K562 (cell line): ENCODE measurements at regions not wholly inside any gene's neighbourhood (a gene's known extent, or its start where the extent isn't known, plus 50 kb on each side); places are given as distances from the start of the nearest gene placed in this dataset.

Experiments used
- ATAC-seq: fragments of 200-7000 bp; cut with Tn5 transposase; 3 replicates; pipeline ENCODE4 v1.9.1; 2020; ENCODE audit warnings: moderate library complexity
- BruUV-seq: library from RNA; stranded (reverse); fragments of 400-500 nt; replicated peaks from 2 replicates; lab custom pipeline; 2021; lab: Mats Ljungman, UMichigan
- CTCF ChIA-PET: fragments of 300-600 bp; formaldehyde crosslinking; extraction: SDS; loops from one replicate; lab custom pipeline; 2021; ENCODE audit warnings: low intra/inter-chr PET ratio; lab: Yijun Ruan, JAX
- POLR2A ChIA-PET: fragments of 300-600, 350-650 bp; sonication (Branson Sonifier 250); formaldehyde crosslinking; extraction: SDS; loops from one replicate; lab custom pipeline; 2021; ENCODE audit warnings: antibody characterized with exemption, inconsistent platforms; lab: Yijun Ruan, JAX
- DNase-seq, 4 experiments: peaks; one replicate each; pipeline versions ENCODE4 v3.0.0 to v3.0.0-alpha.2; 2011 to 2018; ENCODE audit warnings: low spot score in 3 of 4, mixed read lengths in 3 of 4; ENCODE audit errors: extremely low read depth in 1 of 4
- FAIRE-seq: peaks from 2 replicates; lab custom pipeline; 2011; peaks lifted over from hg19 to GRCh38; lab: Jason Lieb, UNC
- H2AFZ ChIP-seq: 2 replicates; pipeline ENCODE4 v1.6.0; 2011; ENCODE audit warnings: low read depth, low read length, control low read depth, inconsistent platforms
- H3K27ac ChIP-seq: fragments of 200-600 bp; 3 replicates; pipeline ENCODE4 v1.8.0; 2011; ENCODE audit warnings: low read depth, mild to moderate bottlenecking, control low read depth, inconsistent platforms, low read length, moderate library complexity, mixed read lengths; ENCODE audit errors: extremely low read depth
- H3K27me3 ChIP-seq, 2 experiments: fragments of 300-600 bp in 1 of 2; 2 replicates in 1 of 2; 3 replicates in 1 of 2; pipeline versions ENCODE4 v1.6.0 to v1.8.0; 2011; ENCODE audit warnings: inconsistent platforms in 2 of 2, low read length in 2 of 2, mild to moderate bottlenecking in 1 of 2, mixed read lengths in 1 of 2, moderate library complexity in 1 of 2; ENCODE audit not compliant: control insufficient read depth in 2 of 2, insufficient read depth in 2 of 2
- H3K36me3 ChIP-seq: fragments of 300-600 bp; 3 replicates; pipeline ENCODE4 v1.8.0; 2011; ENCODE audit warnings: mild to moderate bottlenecking, low read length, inconsistent platforms; ENCODE audit not compliant: control insufficient read depth, insufficient read depth
- H3K4me1 ChIP-seq, 2 experiments: fragments of 200-600 bp in 1 of 2; replicated peaks in 1 of 2; 2 replicates in 1 of 2; 3 replicates in 1 of 2; pipeline versions ENCODE4 v1.5.1 to v1.8.0; 2011; ENCODE audit warnings: inconsistent platforms in 2 of 2, low read length in 2 of 2, mild to moderate bottlenecking in 1 of 2, mixed read lengths in 1 of 2, moderate library complexity in 1 of 2; ENCODE audit not compliant: control insufficient read depth in 2 of 2, insufficient read depth in 2 of 2
- H3K4me2 ChIP-seq: 2 replicates; pipeline ENCODE4 v1.6.1; 2011; ENCODE audit warnings: low read length, control low read depth, inconsistent platforms, mixed read lengths; ENCODE audit not compliant: insufficient read depth
- H3K4me3 ChIP-seq: fragments of 200-600 bp; sonication (generic), shearing (Covaris generic); 2 replicates; pipeline ENCODE4 v1.5.1; 2016; ENCODE audit warnings: control low read depth, inconsistent platforms
- H3K79me2 ChIP-seq: fragments of 200-600 bp; 3 replicates; pipeline ENCODE4 v1.8.0; 2011; ENCODE audit warnings: low read length, inconsistent platforms; ENCODE audit not compliant: control insufficient read depth, insufficient read depth
- H3K9ac ChIP-seq, 2 experiments: 2 replicates each; pipeline versions ENCODE4 v1.6.0 to v1.6.1; 2011; ENCODE audit warnings: low read depth in 2 of 2, low read length in 2 of 2, control low read depth in 1 of 2, inconsistent platforms in 1 of 2, mild to moderate bottlenecking in 1 of 2, mixed read lengths in 1 of 2; ENCODE audit not compliant: insufficient read depth in 1 of 2
- H3K9me1 ChIP-seq: one replicate; pipeline ENCODE4 v1.6.0; 2011; ENCODE audit warnings: inconsistent platforms, mild to moderate bottlenecking, low read length, moderate library complexity; ENCODE audit not compliant: control insufficient read depth, insufficient read depth
- H3K9me3 ChIP-seq: replicated peaks from 2 replicates; pipeline ENCODE4 v1.5.1; 2011; ENCODE audit warnings: low read depth, low read length, inconsistent platforms; ENCODE audit not compliant: control insufficient read depth, insufficient read depth
- H4K20me1 ChIP-seq: replicated peaks from 2 replicates; pipeline ENCODE4 v1.6.1; 2011; ENCODE audit warnings: low read length, inconsistent platforms, mixed read lengths; ENCODE audit not compliant: control insufficient read depth, insufficient read depth
- CBX8 ChIP-seq: fragments of 200-600 bp; sonication (generic); IDR thresholded peaks from 2 replicates; pipeline ENCODE4 v1.6.1; 2012; ENCODE audit warnings: borderline replicate concordance, mixed run types, low read depth, mild to moderate bottlenecking, moderate library complexity, mixed read lengths, low read length, control low read depth, inconsistent platforms; ENCODE audit not compliant: poor library complexity, severe bottlenecking; ENCODE audit errors: extremely low read depth
- EP400 ChIP-seq: fragments of 450-650 bp; IDR thresholded peaks from 2 replicates; pipeline ENCODE4 v1.6.1; 2017; ENCODE audit warnings: antibody characterized with exemption, mild to moderate bottlenecking, moderate library complexity
- FOXK2 ChIP-seq, 2 experiments: fragments of 450-650 bp; IDR thresholded peaks in 1 of 2; conservative IDR thresholded peaks in 1 of 2; 2 replicates each; pipeline ENCODE4 v1.6.1; 2016; ENCODE audit warnings: low read depth in 2 of 2, mild to moderate bottlenecking in 1 of 2
- HIVEP1 ChIP-seq: fragments of 250-450 bp; sonication (Bioruptor Pico); IDR thresholded peaks from 2 replicates; pipeline ENCODE4 v1.4.0; 2020; ENCODE audit warnings: mild to moderate bottlenecking
- LCOR ChIP-seq: sonication (generic); formaldehyde crosslinking; IDR thresholded peaks from 2 replicates; pipeline ENCODE4 v1.8.0; 2022; ENCODE audit warnings: mild to moderate bottlenecking, missing genetic modification reagents
- MYC ChIP-seq, 2 experiments: fragments of 250-450 bp in 1 of 2; sonication (Bioruptor Pico) in 1 of 2; IDR thresholded peaks; 2 replicates each; pipeline versions ENCODE4 v1.5.1 to v1.6.1; 2012 to 2021; ENCODE audit warnings: low read depth in 2 of 2, borderline replicate concordance in 1 of 2, improper control_type of control experiment in 1 of 2, low read length in 1 of 2, mild to moderate bottlenecking in 1 of 2, moderate library complexity in 1 of 2
- TARDBP ChIP-seq: fragments of 450-650 bp; IDR thresholded peaks from 2 replicates; pipeline ENCODE4 v1.6.1; 2016
- TCF7L2 ChIP-seq: fragments of 150-350 bp; IDR thresholded peaks from 2 replicates; pipeline ENCODE4 v1.6.1; 2016; ENCODE audit warnings: low read depth, mild to moderate bottlenecking, low read length, moderate library complexity
- ZNF445 ChIP-seq: fragments of 250-450 bp; sonication (Bioruptor Pico); IDR thresholded peaks from 2 replicates; pipeline ENCODE4 v1.4.0; 2020; ENCODE audit warnings: low read depth, mild to moderate bottlenecking, moderate library complexity
- ZNF507 ChIP-seq: conservative IDR thresholded peaks from 2 replicates; pipeline ENCODE4 v1.6.1; 2017; ENCODE audit warnings: missing genetic modification characterization, missing compliant biosample characterization
- WGBS: fragments of 100-300 bp; shearing (Covaris generic); methylation state at CpG from one replicate; pipeline ENCODE4 v1.1.6; 2016; ENCODE audit warnings: low coverage, mixed read lengths; ENCODE audit not compliant: insufficient coverage; ENCODE audit errors: missing lambda C conversion rate; 5-methylcytosine and 5-hydroxymethylcytosine counted together
- in situ Hi-C: fragments of 300-500 bp; cut with MboI; formaldehyde crosslinking; loops from 4 replicates; pipeline ENCODE4 v1.15.0; 2018; ENCODE audit warnings: inconsistent platforms, mixed read lengths
- intact Hi-C: fragments of 100-400 bp; cut with micrococcal nuclease; formaldehyde crosslinking; loops from 2 replicates; pipeline ENCODE4 v1.14.2; 2022
- TF ChIP-seq, protein P1 (sequence below), 2 experiments: fragments of 200-800 bp in 1 of 2; sonication (Bioruptor generic) in 1 of 2; sonication (generic) in 1 of 2; formaldehyde crosslinking in 1 of 2; IDR thresholded peaks in 1 of 2; conservative IDR thresholded peaks in 1 of 2; 2 replicates each; pipeline versions ENCODE4 v1.5.0 to v1.6.1; 2016 to 2020; ENCODE audit warnings: missing compliant biosample characterization in 1 of 2, missing genetic modification characterization in 1 of 2, missing genetic modification reagents in 1 of 2
- TF ChIP-seq, protein P2 (sequence below): sonication (generic); formaldehyde crosslinking; IDR thresholded peaks from 2 replicates; pipeline ENCODE4 v1.8.1; 2023; ENCODE audit warnings: mild to moderate bottlenecking, missing genetic modification reagents
- TF ChIP-seq, protein P3 (sequence below): fragments of 250-450 bp; sonication (Bioruptor Pico); IDR thresholded peaks from 2 replicates; pipeline ENCODE4 v1.5.0; 2020; ENCODE audit warnings: mild to moderate bottlenecking
- TF ChIP-seq, protein P4 (sequence below): fragments of 250-450 bp; sonication (Bioruptor Pico); IDR thresholded peaks from 2 replicates; pipeline ENCODE4 v1.8.0; 2021; ENCODE audit warnings: borderline replicate concordance, mild to moderate bottlenecking, moderate library complexity; ENCODE audit not compliant: poor library complexity, severe bottlenecking
- TF ChIP-seq, protein P5 (sequence below): fragments of 450-650 bp; formaldehyde crosslinking; IDR thresholded peaks from 2 replicates; pipeline ENCODE4 v1.4.0; 2020; ENCODE audit warnings: mild to moderate bottlenecking

DNA sequence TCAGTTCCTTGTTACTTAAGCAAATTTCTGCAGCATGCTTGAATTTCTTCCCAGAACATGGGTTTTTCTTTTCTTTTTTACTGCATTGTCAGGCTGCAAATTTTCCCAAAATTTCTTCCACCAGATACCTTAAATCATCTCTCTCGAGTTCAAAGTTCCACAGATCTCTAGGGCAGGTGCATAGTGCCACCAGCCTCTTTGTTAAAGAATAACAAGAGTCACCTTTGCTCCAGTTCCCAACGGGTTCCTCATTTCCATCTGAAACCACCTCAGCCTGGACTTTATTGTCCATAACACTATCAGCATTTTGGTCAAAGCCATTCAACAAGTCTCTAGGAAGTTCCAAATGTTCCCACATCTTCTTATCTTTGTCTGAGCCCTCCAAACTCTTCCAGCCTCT, 389.2 kb downstream of the NXPH1 start:
- no peak overlapping the region for H3K4me2 ChIP-seq
- no peaks in the 10 kb centered on the region; a peak in 1 of 5 replicates for H3K4me1 ChIP-seq
- BruUV-seq = no TSS peak
- ChIA-PET POLR2A (no interaction called here), CTCF (no interaction called here)
- in situ Hi-C loops = no loop called here
- no peak for FAIRE-seq
- ATAC-seq = no peak
- intact Hi-C loops = no loop called here
- DNase-seq = no peak
- H4K20me1 ChIP-seq = no peaks in the 10 kb centered on the region
- no peaks in the 10 kb centered on the region for H3K9me1 ChIP-seq
- H3K36me3 ChIP-seq = no peaks in the 10 kb centered on the region
- no peak overlapping the region for H3K4me3 ChIP-seq
- H3K9me3 ChIP-seq = no peaks in the 10 kb centered on the region
- no peaks in the 10 kb centered on the region for H3K27me3 ChIP-seq
- no peak overlapping the region for H3K9ac ChIP-seq
- WGBS = 0% methylated on average over 1 of the region's 2 CpGs
- H2AFZ ChIP-seq = no peak overlapping the region
- H3K79me2 ChIP-seq = no peaks in the 10 kb centered on the region
- H3K27ac ChIP-seq = no peak overlapping the region
- TF ChIP-seq FOXK2 (conservative IDR thresholded peaks at IDR 0.05 in 1 of 2, IDR thresholded peaks at IDR 0.05 in 1 of 2; ENCODE audit: low read depth in 2 of 2) (no peak), LCOR (CRISPR knock-in tag) (no peak), CBX8 (no peak), TARDBP (no peak), ZNF507 (tag) (no peak), TCF7L2 (no peak), MYC (IDR thresholded peaks at IDR 0.05; ENCODE audit: low read depth, low read length) (no peak), MYC (CRISPR knock-in tag; IDR thresholded peaks at IDR 0.05; ENCODE audit: borderline replicate concordance, low read depth) (no peak), HIVEP1 (no peak), ZNF445 (no peak), EP400 (no peak)
- TF ChIP-seq, protein P1, sequence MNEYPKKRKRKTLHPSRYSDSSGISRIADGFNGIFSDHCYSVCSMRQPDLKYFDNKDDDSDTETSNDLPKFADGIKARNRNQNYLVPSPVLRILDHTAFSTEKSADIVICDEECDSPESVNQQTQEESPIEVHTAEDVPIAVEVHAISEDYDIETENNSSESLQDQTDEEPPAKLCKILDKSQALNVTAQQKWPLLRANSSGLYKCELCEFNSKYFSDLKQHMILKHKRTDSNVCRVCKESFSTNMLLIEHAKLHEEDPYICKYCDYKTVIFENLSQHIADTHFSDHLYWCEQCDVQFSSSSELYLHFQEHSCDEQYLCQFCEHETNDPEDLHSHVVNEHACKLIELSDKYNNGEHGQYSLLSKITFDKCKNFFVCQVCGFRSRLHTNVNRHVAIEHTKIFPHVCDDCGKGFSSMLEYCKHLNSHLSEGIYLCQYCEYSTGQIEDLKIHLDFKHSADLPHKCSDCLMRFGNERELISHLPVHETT (CRISPR knock-in tag; conservative IDR thresholded peaks at IDR 0.05 in 1 of 2, IDR thresholded peaks at IDR 0.05 in 1 of 2) = no peak
- TF ChIP-seq, protein P2, sequence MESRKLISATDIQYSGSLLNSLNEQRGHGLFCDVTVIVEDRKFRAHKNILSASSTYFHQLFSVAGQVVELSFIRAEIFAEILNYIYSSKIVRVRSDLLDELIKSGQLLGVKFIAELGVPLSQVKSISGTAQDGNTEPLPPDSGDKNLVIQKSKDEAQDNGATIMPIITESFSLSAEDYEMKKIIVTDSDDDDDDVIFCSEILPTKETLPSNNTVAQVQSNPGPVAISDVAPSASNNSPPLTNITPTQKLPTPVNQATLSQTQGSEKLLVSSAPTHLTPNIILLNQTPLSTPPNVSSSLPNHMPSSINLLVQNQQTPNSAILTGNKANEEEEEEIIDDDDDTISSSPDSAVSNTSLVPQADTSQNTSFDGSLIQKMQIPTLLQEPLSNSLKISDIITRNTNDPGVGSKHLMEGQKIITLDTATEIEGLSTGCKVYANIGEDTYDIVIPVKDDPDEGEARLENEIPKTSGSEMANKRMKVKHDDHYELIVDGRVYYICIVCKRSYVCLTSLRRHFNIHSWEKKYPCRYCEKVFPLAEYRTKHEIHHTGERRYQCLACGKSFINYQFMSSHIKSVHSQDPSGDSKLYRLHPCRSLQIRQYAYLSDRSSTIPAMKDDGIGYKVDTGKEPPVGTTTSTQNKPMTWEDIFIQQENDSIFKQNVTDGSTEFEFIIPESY (CRISPR knock-in tag) = no peak
- TF ChIP-seq, protein P3, sequence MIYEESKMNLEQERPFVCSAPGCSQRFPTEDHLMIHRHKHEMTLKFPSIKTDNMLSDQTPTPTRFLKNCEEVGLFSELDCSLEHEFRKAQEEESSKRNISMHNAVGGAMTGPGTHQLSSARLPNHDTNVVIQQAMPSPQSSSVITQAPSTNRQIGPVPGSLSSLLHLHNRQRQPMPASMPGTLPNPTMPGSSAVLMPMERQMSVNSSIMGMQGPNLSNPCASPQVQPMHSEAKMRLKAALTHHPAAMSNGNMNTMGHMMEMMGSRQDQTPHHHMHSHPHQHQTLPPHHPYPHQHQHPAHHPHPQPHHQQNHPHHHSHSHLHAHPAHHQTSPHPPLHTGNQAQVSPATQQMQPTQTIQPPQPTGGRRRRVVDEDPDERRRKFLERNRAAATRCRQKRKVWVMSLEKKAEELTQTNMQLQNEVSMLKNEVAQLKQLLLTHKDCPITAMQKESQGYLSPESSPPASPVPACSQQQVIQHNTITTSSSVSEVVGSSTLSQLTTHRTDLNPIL (CRISPR knock-in tag) = no peak
- TF ChIP-seq, protein P4, sequence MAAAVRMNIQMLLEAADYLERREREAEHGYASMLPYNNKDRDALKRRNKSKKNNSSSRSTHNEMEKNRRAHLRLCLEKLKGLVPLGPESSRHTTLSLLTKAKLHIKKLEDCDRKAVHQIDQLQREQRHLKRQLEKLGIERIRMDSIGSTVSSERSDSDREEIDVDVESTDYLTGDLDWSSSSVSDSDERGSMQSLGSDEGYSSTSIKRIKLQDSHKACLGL (CRISPR knock-in tag) = no peak
- TF ChIP-seq, protein P5, sequence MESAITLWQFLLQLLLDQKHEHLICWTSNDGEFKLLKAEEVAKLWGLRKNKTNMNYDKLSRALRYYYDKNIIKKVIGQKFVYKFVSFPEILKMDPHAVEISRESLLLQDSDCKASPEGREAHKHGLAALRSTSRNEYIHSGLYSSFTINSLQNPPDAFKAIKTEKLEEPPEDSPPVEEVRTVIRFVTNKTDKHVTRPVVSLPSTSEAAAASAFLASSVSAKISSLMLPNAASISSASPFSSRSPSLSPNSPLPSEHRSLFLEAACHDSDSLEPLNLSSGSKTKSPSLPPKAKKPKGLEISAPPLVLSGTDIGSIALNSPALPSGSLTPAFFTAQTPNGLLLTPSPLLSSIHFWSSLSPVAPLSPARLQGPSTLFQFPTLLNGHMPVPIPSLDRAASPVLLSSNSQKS (CRISPR knock-in tag) = no peak
